Progenitor cell of endocrine pancreas (in vitro differentiated cells): ENCODE measurements at regions not wholly inside any gene's neighbourhood (a gene's known extent, or its start where the extent isn't known, plus 50 kb on each side); places are given as distances from the start of the nearest gene placed in this dataset.

Experiments
- DNase-seq: peaks from one replicate; pipeline ENCODE4 v3.0.0; 2021; ENCODE audit warnings: low spot score; ENCODE audit not compliant: unreplicated experiment
- H3K27ac Mint-ChIP-seq: 2 replicates; pipeline ENCODE4 v1.8.0; 2021; ENCODE audit warnings: mild to moderate bottlenecking, moderate library complexity, mixed read lengths
- H3K27me3 Mint-ChIP-seq: 2 replicates; pipeline ENCODE4 v1.8.0; 2021; ENCODE audit warnings: mixed read lengths
- H3K36me3 Mint-ChIP-seq: 2 replicates; pipeline ENCODE4 v1.8.0; 2022; ENCODE audit warnings: mixed read lengths; ENCODE audit not compliant: insufficient read depth
- H3K4me1 Mint-ChIP-seq: 2 replicates; pipeline ENCODE4 v1.8.0; 2021; ENCODE audit warnings: low read depth, mixed read lengths
- H3K4me3 Mint-ChIP-seq: 2 replicates; pipeline ENCODE4 v1.8.0; 2021; ENCODE audit warnings: low read depth, mild to moderate bottlenecking, moderate library complexity, mixed read lengths
- H3K9me3 Mint-ChIP-seq: 2 replicates; pipeline ENCODE4 v1.8.0; 2021; ENCODE audit warnings: low read depth, mixed read lengths
- CTCF ChIP-seq: fragments of 200-600 bp; sonication (generic); IDR thresholded peaks from one replicate; pipeline ENCODE4 v1.5.0; 2021; ENCODE audit warnings: antibody characterized with exemption, mild to moderate bottlenecking; ENCODE audit not compliant: unreplicated experiment

- Mint-ChIP-seq H3K4me3 (no peak overlapping the region), H3K27me3 (peaks cover 11% of the 10 kb centered on the region), H3K27ac (no peak overlapping the region), H3K36me3 (no peaks in the 10 kb centered on the region), H3K4me1 (peaks cover 3% of the 10 kb centered on the region), H3K9me3 (peaks cover 3% of the 10 kb centered on the region)
- no peak for DNase-seq
- TF ChIP-seq CTCF: no peak
Measured at GRCh38 chr9:90966031-90966290, 164.3 kb downstream of the SYK start.

GRCh38 chr9:90966480-90967144, 165.0 kb downstream of the SYK start:
- DNase-seq: no peak
- Mint-ChIP-seq H3K27me3 (peaks cover 11% of the 10 kb centered on the region), H3K9me3 (peaks cover 3% of the 10 kb centered on the region), H3K4me3 (no peak overlapping the region), H3K4me1 (peaks cover 3% of the 10 kb centered on the region), H3K27ac (no peak overlapping the region), H3K36me3 (no peaks in the 10 kb centered on the region)
- TF ChIP-seq CTCF: no peak

- no peak for TF ChIP-seq CTCF
- H3K4me1 Mint-ChIP-seq: peaks cover 3% of the 10 kb centered on the region
- H3K27ac Mint-ChIP-seq: peak overlapping the region; percentile 23
- H3K27me3 Mint-ChIP-seq: peaks cover 7% of the 10 kb centered on the region
- H3K9me3 Mint-ChIP-seq: peaks cover 3% of the 10 kb centered on the region
- DNase-seq: no peak
- no peaks in the 10 kb centered on the region for H3K36me3 Mint-ChIP-seq
- H3K4me3 Mint-ChIP-seq: no peak overlapping the region
Measured at GRCh38 chr9:90967145-90967538, 165.5 kb downstream of the SYK start.

GRCh38 chr9:90969021-90969675, 167.5 kb downstream of the SYK start:
- Mint-ChIP-seq H3K9me3 (no peaks in the 10 kb centered on the region), H3K4me3 (no peak overlapping the region), H3K27me3 (peaks cover 2% of the 10 kb centered on the region), H3K36me3 (no peaks in the 10 kb centered on the region), H3K4me1 (peaks cover 3% of the 10 kb centered on the region), H3K27ac (no peak overlapping the region)
- DNase-seq: no peak
- no peak for TF ChIP-seq CTCF

GRCh38 chr9:90970608-90971007, 169.0 kb downstream of the SYK start:
- Mint-ChIP-seq H3K4me1 (peaks cover 6% of the 10 kb centered on the region), H3K9me3 (no peaks in the 10 kb centered on the region), H3K27me3 (peaks cover 12% of the 10 kb centered on the region), H3K36me3 (no peaks in the 10 kb centered on the region), H3K27ac (no peak overlapping the region), H3K4me3 (no peak overlapping the region)
- no peak for TF ChIP-seq CTCF
- DNase-seq: no peak
